HEK293T (cell line): ENCODE measurements at regions not wholly inside any gene's neighbourhood (a gene's known extent, or its start where the extent isn't known, plus 50 kb on each side); places are given as distances from the start of the nearest gene placed in this dataset.

Experiments used
- FOXA1 ChIP-seq: fragments of 450-650 bp; IDR thresholded peaks from 2 replicates; pipeline ENCODE4 v1.6.1; 2016; ENCODE audit warnings: mild to moderate bottlenecking
- TARDBP ChIP-seq: fragments of 450-650 bp; IDR thresholded peaks from 2 replicates; pipeline ENCODE4 v1.6.1; 2016

GRCh38 chr9:105073147-105073546 lies 145.2 kb upstream of the ABCA1 start:
- TF ChIP-seq FOXA1 = no peak
- TF ChIP-seq TARDBP = no peak
